Right lung (tissue), 2 donors: ENCODE measurements at regions not wholly inside any gene's neighbourhood (a gene's known extent, or its start where the extent isn't known, plus 50 kb on each side); places are given as distances from the start of the nearest gene placed in this dataset.
A peak's percentile ranks its signal among the peaks of the same experiment; 100 is the strongest.
"Not testable (repeated sequence)": the region's sequence is repeated elsewhere in the genome, so short reads cannot be mapped to it uniquely, and the experiment has no call there.

Source experiments
- DNase-seq, 2 donors: peaks; one replicate each; pipeline ENCODE4 v3.0.0-alpha.2; 2013

DNA sequence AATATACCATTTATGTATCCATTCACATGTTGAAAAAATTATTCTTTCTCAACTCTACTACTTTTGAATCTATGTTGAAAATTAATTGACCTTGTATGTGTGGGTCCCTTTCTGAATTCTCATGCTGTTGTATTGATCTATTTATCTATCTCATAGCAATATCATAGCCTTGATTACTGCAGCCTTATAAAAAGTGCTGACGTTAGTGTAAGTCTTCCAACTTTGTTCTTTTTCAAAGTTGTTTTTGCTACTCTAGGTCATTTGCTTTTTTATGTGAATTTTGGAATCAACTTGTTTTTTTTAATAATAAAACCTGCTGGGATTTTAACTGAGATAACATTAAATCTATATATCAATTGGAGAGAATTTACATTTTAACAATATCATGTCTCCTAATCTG is 52.2 kb upstream of the PAX3 start:
- DNase-seq = no peak

DNA sequence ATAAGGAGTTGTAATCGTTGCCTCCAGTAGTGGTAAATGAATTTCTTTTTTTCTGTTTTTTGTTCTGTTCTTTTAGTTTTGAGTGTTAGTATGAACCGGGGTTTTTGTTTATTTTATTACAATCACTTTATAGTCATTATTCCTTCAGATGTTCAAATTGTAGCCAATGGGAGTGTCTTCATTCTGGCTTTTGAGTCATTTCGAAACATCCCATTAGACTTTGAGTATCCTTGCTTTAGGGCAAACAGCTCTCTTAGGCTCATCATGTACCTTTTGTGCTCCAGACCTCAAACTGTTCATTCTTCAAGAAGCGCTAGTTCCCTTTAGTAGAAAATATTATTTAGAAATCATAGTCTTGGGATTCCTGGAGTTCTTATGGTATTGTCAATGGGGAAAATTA is 54.2 kb upstream of the PAX3 start:
- DNase-seq = no peak

DNA sequence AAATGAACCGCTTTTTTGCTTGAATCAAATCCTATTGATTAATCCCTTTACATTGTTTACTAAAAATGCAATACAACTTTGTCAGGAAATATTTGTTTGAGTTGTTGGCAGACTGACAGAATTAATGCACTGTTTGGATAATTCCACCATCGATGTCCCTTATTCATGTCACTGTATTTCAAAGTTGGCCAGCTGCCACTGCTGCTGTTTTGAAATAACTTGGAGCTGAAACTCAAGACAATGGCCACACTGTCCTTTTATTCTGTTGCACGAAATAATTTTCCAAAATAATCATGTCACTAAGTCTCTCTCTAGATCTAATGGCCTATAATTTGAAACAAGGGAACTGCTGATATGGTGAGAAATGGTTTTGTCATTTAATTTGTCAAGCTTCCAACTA is 55.2 kb upstream of the PAX3 start:
- peak in 1 of 2 donors; percentile 24 for DNase-seq

DNA sequence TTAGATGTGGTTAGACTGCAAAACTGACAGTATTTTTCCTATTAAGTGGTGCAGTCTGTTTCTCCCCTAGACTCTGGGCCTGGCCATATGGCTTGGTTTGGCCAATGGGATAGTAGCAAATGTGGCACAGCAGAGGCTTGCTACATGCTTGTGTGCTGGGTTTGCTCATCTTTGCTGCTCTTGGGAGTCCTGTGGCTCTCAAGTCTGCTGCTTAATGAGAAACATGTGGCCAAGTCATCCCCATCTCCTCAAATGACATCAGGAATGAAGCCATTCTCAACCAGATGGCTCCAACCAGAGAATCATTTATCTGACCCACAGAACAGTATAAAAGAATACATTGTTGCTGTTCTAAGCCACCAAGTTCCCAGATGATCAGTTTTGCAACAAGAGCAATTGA is 57.1 kb upstream of the PAX3 start:
- DNase-seq = no peak

DNA sequence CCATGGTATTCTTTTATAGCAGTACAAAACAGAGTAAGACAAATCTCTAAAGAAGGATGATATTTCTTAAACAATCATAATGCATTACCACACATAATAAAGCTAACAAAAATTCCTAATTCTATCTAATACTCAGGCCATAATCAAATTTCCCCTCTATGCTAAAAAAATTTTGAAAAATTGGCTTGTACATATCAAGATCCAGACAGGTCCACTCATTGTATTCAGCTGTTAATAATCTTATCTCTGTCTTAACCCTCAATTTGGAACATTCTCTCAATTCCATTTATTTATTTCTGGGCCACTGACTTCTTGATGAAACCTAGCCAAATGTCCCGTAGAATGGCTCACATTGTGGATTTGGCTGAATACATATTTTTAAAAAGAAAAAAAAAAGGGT is 59.1 kb upstream of the PAX3 start:
- no peak for DNase-seq

DNA sequence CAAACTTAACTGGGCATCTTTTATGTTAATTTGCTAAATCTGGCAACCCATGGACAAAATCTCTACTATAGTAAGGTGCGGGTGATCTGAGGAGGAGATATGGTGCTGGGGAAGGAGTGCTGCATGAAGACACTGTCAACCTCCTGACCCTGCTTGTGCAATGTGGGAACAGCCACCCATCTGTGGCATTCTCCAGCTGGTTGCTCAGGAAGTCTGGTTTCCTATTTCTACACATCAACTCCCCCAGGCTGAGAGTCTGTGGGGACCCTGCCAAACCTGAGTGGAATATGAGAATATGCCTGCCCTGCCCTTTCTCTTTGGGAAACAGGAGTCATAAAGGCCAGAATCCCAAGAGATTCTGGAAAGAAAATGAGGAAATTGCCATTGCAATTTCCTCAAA is 60.1 kb upstream of the PAX3 start:
- DNase-seq = peak; percentile 26 to 42

DNA sequence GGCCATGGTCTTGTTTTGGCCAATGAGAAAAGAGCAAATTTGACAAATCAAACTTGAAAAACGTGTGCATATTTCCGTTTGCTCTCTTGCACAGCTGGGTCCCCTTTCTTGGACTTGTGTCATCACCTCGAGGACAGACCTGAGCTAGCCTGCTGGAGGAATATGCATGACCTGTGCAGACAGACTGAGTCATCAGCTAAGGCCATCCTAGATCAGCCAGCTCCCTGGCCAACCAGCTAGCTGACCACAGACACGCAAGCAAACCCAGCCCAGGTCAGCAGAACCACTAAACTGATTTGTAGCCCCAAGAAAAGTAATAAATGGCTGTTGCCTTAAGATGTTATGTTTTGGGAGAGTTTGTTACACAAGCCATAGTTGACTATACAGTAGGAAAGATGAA is 61.3 kb upstream of the PAX3 start:
- DNase-seq = no peak

DNA sequence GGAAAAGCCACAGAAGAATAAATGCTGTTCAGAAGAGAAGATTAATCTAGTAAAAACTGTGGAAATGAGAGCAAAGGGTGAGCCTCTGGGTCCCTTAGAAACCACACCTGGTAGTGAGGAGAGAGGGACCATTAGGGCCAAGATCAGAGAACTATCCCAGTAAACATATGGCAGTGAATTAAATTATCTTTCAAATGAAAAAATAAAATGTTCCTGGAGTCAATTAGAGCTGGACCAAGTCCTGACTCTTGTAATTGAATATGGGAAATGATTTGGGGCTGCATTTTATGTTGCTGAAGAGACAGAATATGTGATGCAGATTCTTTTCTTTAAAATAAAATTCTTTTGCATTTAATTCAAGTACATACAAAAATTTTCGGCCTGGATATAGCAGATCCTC is 62.2 kb upstream of the PAX3 start:
- no peak for DNase-seq

DNA sequence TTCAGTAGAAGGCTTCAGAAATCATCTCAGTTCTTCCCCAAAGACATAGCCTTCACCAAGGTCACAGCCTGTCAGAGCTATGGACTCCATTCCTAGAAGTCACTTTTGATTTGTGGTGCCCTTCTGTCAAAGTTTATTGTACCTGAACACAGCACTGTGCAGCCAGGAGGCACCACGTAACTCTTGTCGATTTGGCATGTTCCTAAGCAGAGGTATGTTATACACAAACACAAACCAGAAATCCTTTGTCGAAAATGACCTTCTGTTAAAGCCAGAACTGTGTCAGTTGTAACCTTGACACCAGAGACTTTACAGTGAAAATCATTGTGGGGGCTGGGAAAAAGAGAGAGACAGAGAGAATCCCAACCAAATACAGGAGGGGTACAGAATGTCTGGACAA is 62.6 kb upstream of the SGPP2 start:
- DNase-seq = no peak

DNA sequence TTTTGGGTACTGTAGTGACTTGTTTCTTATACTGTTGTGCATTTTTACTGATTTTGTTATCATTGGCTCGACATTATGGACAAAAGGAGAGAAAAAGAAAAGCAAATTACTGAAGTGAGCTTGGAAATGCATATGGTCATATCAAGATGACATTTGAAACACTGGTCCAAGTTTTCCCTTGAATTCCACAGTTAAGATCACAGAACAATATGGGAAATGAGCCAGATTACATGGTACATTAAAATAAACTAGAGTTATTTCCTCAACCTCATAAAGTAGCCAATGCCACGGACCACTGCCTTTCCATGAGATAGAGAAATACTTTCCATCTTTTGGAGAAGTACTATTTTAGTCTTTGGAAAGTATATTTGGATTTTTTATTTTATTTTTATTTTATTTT is 62.0 kb upstream of the SGPP2 start:
- no peak for DNase-seq

DNA sequence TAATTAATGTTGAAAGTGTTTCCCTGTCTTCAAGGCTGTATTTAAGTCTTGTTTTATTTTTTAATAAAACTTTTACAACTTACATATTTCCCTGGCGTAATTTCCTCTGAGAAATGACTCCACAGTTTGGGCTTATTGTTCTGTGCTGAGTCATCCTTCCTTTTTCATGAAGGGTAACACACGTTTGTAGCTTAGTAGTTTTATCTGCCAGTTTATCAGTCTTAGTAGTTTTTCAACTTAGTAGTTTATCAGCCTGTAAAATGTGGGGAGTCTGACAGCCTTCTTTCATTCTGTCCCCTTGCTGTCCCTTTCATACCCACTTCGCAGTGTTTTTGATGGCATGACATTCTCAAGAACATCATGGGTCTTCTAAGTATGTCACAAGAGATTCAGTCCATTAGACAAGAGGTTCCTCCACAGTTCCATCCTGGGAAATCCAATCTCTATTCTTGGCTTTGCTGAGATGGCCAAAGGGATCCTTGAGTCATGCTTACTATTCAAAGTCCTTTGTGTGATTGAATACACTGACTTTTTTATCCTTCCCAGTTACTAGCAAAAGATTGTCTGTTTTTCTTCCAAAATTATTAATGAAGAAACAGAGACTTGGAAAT is 60.0 kb upstream of the SGPP2 start:
- no peak for DNase-seq

DNA sequence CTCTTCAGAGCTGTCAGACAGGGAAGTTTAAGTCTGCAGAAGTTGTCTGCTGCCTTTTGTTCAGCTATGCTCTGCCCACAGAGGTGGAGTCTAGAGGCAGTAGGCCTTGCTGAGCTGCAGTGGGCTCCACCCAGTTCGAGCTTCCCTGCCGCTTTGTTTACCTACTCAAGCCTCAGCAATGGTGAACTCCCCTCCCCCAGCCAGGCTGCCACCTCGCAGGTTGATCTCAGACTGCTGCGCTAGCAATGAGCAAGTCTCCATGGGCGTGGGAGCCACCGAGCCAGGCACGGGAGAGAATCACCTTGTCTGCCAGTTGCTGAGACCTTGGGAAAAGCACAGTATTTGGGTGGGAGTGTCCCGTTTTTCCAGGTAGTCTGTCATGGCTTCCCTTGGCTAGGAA is 56.1 kb upstream of the SGPP2 start:
- not testable (repeated sequence) for DNase-seq

DNA sequence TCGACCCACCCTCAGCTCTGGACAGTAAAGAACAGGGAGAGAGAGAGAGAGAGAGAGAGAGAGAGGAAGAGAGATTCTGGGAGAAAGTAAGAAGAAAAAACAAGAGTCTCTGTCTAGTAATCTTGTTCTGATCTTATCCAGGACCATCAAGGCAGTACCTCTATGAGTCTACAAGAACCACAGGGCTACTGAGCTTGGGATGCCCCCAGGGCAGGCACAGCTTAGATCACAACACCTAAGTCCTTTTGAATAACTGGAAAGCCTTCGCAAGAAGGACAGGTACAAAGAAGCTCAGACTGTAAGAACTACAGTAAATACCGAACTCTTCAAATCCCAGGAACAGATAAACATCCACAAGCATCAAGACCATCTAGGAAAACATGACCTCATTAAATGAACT is 51.4 kb upstream of the SGPP2 start:
- DNase-seq = no peak
